ENCODE measurements at regions not wholly inside any gene's neighbourhood (a gene's known extent, or its start where the extent isn't known, plus 50 kb on each side); places are given as distances from the start of the nearest gene placed in this dataset.
"Not testable (repeated sequence)": the region's sequence is repeated elsewhere in the genome, so short reads cannot be mapped to it uniquely, and the experiment has no call there.

DNA sequence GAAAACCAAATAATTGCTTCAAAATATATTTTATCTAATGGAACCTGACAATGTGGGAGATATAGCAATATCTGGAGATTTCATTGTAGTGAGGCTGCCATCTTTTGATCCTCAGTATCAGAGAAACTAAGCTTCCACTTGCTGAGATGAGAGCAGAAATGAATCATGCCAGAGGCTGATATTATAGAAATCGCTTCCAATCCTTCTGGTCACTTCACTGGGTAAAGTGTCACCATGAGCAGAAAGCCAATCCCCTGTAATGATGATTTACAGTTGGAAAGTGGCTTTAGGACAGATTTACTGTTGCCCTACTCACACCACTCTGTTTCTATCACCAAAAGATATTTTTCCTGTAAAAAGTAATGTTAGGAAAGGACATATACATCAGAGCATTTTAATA, 365.0 kb upstream of the VRK2 start:
- DNase-seq (ENCODE audit: low read depth in 1 of 2, low spot score in 1 of 2): no peak

DNA sequence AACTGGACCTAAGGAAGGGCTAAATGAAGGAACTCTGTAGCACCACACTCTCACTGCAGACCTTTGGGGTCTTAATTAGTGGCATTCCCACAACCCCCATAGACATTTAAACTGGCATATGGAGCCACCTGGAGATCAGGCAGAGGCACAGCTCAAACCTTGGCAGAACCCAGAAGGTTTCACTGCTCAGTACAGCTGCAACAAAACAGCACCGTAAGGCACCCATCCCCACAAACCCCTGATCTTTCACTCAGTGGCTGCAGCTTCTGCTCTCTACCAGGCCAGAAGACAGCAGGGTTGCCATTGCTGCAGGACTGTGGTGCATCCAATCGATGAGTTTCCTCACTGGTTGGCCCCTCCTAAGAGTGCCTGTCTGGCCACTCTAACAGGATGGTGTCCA, 361.6 kb upstream of the VRK2 start:
- DNase-seq (ENCODE audit: low read depth in 1 of 2, low spot score in 1 of 2): no peak

DNA sequence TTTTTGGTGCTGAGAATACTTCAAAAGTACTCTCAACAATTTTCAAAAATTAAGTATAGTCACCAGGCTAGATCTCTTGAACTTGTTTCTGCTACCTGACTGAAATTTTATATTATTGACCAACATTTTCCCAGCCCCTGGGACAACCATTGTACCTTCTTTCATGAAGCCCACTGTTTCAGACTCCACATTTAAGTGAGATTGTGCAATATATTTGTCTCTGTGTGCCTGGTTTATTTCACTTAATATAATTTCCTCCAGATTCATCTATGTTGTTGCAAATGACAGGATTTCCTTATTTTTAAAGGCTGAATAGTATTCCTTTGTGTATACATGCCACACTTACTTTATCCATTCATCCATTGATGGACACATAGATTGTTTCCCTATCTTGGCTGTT, 354.2 kb upstream of the VRK2 start:
- no peak for DNase-seq (ENCODE audit: low read depth in 1 of 2, low spot score in 1 of 2)

DNA sequence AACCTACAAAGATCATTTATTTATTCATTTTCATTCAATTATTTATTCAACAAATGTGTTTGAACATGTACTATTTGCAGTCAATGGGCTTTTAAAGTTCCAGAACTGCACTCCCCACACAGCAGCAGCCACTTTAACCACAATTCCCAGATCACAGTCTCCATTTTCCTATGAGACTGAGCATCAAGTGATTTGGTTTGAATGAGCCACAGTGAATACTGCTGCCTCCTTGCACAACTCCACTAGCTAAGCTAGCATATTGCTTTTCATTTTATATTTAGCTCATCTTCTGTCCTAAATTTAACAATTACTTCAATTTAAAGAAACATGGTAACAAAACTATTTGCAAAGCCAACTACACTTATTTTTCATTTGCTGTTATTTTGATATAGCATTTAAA, 353.4 kb upstream of the VRK2 start:
- DNase-seq (ENCODE audit: low read depth in 1 of 2, low spot score in 1 of 2): no peak

DNA sequence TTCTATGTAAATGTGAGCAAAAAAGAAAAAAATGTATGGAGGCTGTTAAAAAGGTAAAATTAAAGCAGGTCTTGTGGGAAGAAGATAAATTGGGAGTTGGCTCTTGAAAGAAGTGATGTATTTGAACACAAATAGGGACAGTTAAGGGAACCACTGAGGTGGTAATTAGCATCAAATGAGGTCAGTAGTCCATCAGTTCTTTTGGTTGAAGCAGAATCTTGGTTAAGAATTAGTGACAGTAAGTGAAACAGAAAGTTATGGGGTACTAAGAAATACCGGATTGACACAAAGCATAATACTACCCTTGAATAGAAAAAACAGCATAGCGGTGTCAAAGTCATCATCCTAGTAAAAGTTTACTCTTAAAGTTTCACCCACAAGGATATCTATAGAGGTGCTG, 352.6 kb upstream of the VRK2 start:
- no peak for DNase-seq (ENCODE audit: low read depth in 1 of 2, low spot score in 1 of 2)

DNA sequence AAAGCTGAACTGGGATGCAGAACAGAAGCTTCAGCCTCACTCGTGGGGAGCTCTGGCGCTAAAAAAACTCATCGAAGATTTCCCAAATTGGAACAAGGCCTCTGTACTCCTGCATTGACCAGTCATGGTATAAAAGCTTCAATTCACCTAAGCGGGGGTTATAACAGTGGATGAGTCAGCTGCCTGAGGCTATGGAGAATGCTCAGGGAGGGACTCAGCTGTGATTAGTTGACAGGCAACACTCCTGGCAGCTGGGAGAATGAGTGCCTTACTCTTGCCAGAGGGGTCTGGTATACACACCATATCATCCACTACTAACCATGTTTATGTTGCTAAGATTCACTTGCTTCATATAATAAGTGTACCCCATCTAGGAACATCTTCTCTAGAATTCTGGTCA, 350.6 kb upstream of the VRK2 start:
- no peak for DNase-seq (ENCODE audit: low read depth in 1 of 2, low spot score in 1 of 2)

DNA sequence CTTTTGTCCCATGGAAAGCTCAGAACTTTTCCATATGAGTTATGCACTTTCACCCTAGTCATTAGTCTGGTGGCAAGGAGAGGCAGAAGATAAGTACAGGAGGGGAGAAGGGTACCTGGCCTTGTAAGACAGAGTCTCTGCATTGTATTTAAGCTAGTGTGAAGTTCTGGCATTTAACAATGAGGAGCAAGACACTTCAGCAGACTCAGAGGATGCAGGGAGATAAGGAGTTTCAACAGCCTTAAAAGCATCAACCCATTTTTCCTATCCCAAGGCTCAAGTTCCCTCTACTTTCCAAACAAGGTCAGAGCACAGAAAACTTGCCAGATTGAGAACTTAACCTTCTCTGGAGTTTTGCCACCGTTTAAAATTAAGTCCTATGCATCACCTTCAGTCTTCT, 348.2 kb upstream of the VRK2 start:
- DNase-seq (ENCODE audit: low read depth in 1 of 2, low spot score in 1 of 2): no peak

DNA sequence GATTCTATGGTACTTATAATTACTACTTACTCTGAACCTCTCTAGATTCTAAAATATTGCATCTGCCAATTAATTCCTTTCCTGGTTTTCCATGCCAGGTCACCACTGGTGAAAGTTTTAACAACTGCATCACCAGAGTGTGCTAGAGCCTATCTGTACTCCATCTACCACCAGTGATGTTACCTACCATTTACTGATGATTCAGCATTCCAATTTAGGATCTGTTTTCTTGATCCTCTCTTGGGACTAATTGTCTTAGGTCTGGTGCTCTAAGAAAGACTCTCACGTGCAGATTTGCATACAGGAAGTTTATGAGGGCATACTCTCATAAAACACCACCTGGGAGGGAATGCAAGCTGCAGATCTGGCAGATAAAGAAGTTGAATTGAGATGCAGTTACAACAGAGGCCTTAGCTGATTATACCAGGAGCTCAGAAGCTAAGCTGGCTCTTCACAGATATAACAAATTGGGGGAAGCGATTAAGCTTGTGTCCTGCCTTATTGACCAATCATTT, 347.6 kb upstream of the VRK2 start:
- DNase-seq (ENCODE audit: low read depth in 1 of 2, low spot score in 1 of 2): no peak

DNA sequence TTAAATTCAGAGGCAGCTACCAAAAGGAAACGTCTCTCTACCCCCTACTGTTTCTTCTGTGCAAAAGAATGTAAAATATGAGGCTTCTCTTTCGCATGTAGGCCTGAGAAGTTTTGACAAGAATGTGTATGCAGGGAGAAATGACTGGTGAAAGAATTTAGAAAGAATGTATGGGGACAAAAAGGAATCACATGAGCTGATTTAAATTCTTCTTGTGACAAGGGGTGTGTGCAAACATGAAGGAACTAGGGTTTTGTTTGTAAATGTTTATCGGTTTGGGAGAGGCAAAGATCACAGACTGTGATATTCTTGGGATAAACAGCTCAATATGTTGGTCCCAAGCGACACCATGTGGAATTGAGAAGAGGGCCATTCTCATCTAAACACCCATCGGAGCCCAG, 345.2 kb upstream of the VRK2 start:
- DNase-seq (ENCODE audit: low read depth in 1 of 2, low spot score in 1 of 2): no peak

DNA sequence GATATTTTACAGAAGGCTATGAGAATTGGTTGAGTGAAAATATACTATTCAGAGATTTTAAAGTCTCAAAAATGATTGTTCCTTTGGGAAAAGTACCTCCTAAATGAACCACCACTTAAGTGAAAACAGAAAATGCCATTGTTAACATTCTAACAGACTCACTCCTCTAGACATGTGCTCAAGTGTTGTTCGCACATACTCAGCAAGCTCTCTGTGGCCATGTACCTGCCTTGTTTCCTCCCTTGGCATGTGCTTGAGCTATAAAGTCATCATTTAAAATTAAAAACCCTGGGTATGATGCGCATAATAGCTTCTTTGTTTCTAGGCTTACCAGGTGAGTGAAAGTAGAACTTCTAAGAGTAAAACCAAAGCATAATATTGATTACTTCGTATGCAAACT, 343.2 kb upstream of the VRK2 start:
- no peak for DNase-seq (ENCODE audit: low read depth in 1 of 2, low spot score in 1 of 2)

DNA sequence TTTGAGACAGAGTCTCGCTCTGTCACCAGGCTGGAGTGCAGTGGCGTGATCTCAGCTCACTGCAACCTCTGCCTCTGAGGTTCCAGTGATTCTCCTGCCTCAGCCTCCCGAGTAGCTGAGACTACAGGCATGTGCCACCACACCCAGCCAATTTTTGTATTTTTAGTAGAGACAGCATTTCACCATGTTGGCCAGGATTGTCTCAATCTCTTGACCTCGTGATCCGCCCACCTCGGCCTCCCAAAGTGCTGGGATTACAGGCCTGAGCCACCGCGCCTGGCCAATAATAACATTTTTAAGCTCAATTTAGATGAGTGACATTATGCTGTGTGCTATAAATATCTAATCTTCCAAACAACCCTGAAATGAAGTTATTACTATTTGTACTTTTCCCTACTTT, 338.8 kb upstream of the VRK2 start:
- DNase-seq (ENCODE audit: low read depth in 1 of 2, low spot score in 1 of 2): not testable (repeated sequence)

DNA sequence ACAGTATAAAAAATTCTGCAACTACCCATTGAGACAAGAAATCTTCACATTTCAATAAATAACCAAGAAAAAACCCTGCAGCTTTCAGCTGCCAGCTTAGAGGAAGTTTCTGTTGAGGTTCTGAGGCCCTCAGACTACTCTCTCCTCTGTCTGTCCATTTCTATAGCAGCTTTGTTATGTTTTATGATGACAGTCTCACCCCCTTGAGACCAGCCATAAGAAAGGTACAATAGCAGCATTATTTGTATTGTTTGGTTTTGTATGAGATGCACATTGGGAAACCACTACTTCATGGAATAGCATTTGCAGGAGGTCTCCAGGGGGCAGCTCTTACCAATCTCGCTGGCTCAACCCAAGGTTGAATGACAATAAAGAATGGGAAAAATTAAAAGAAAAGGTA, 334.6 kb upstream of the VRK2 start:
- no peak for DNase-seq (ENCODE audit: low read depth in 1 of 2, low spot score in 1 of 2)

DNA sequence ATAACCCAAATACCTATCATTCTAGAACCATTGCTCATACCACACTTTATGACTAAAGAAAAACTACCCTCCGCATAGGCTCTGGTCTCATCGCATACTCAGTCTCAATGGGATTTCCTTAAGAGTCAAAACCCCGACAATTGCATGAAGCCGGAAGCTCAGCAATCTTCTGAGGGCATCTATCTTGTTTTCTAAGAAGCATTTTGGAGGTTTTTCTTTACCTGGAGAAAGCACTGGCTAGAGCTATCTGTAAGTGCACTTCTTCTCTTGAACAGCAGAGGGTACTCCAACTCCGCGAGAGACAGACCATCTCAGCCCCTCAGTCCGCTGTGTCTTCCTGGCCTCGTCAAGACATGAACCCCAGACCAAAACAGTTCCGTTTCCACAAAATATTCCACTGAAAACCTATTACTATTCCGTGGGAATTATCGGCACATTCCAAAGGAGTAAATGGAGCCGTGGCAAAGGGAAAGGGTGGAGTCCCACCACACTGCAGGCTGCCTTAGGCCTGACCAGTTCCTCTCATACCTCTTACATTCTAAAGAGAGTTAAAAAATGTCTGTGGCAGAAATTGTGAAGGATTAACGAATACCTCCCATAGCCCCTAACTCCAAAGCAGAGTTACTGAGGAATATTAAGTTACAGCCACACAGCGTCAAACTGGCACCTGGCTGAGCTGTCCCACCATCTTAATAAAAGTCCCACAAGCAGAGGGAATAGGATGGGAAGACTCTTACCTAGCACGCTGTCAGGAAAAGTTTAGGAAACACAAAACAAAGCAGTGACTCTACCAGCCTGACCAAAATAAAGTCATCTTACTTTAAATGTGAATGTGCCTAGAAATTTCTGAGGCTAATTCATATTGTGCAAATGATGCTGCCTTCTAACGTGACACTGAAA, 325.6 kb upstream of the VRK2 start:
- peak in 1 of 2 donors; percentile 9 for DNase-seq (ENCODE audit: low read depth in 1 of 2, low spot score in 1 of 2)

DNA sequence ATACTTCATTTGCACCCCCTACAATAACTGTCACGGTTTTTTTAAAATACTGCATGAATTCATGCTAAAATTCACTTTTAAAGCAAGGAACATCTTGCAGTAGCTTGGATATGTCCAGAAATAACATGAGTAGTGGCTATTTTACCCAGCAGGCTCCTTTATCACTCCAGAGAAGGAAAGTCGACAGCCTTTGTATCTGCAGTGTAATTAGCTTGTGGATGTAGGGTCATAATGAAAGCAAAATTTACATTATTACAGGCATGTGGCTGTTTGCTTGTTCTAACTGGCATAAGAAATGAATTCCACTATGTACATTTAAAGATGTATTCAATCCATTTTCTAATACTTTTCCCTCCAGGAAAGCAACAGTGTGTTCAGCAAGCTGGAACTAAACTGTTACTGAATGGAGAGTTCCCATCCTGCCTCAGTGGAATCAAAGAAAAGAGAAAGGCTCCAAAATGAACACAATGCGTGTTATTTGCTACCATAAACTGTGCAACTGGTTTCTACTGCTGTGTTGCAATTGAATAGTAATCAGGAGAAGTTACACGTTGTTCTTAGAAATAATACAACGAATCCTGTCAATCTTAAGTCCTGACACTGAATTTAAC, 321.2 kb upstream of the VRK2 start:
- DNase-seq (ENCODE audit: low read depth in 1 of 2, low spot score in 1 of 2): no peak

DNA sequence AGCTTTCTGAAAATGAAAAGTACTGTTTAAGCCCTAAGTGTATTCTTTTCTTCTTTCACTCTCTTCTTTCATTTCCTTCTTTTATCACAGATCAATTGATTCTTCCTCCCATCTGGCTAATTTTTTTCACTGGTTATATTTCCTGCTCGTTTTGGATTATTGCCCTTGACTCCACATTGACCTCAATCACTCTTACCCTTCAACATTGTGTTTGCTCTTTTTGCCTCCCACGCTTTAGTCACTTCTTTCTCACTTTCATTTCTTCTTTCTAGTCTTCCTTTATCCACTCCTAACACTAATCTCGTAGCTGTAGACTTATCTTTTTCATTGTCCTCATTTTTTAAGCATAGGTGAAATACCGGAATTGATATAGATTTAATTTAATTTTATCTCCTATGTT, 320.3 kb upstream of the VRK2 start:
- DNase-seq (ENCODE audit: low read depth in 1 of 2, low spot score in 1 of 2): no peak

DNA sequence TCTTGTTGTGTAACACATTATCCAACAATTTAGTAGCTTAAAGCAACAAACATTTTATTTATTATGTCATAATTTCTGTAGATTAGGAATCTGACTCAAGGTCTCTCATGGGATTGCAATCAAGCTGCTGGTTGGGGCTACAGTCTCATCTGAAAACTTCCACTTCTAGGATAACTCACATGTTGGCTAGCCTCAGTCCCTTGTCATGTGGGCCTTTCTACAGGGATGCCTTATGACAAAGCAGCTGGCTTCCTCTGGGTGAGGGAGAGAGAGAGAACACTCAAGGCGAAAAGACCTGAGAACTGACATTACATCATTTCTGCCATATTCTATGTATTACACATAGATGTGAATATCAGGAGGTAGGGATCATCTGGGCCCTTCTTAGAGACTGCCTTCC, 317.9 kb upstream of the VRK2 start:
- no peak for DNase-seq (ENCODE audit: low read depth in 1 of 2, low spot score in 1 of 2)

DNA sequence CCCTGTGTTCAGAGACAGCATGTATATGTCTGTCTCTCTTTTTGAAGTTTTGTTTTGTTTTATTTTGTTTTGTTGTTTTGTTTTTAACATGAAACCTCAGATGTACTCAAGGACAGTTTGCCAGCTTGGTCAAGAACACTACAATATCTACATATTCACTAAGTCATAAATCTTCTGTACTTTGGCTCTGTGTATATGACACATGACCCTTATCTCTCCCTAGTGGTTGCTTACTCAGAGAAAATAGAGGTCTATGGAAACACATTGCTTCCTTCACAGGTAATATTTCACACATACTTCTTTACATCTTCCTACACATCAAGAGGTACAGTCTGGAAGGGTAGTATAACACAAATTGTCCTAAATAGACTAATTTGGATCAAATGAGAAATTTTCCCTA, 312.6 kb upstream of the VRK2 start:
- DNase-seq (ENCODE audit: low read depth in 1 of 2, low spot score in 1 of 2): no peak

DNA sequence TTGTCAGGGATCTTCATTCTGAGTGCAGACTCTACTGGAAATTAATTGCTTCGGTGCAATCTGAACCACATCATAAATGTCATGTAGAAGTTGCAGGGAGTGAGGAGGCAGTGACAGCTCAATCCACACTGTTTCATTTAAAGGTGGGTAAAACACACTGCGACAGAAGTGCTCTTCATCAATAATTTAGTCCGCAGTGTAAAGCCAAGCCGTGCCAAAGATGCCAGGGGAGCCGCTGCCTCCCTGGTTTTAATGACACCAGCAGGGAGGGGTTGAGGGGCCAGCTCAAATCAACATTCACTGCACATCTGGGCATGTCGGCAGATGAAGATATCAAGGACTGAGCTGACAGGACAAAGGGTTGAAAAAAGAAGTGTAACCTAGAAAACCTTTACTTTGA, 305.7 kb upstream of the VRK2 start:
- no peak for DNase-seq (ENCODE audit: low read depth in 1 of 2, low spot score in 1 of 2)

DNA sequence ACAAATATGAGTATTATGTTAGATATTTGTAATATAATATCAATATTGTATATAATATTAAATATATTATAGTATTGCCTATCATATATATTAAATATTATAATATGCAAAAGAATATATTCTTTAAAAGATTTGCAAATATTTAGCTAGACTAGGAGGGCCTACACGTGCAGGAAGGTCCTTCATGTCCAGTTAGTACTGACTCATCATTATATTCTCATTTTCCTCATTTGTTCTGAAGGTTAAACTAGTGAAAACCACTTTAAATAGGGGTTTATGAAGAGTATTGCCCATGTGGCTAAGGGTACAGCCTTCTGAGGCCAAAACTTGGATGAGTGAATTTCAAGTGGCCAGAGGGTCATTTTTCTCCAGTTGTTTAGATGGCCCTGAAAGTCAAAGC, 293.0 kb upstream of the VRK2 start:
- no peak for DNase-seq (ENCODE audit: low read depth in 1 of 2, low spot score in 1 of 2)

DNA sequence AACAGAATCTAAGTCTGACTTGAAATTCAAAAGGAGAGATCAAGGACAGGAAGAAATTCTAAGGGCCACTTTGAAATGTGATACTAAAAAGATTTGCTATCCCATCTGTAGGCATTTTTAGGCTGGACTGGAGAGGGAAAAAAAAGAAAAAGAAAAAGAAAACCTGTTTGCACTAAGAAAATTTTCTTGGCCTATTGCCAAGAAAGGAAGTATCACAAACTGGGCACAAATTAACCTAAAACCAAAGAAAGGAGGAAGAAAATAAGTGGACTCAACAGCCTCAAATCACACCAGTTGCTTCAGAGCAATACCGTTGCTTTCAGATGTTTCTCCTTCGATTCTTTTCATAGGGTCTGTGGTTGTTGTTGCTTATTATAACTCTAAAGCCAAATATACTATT, 287.9 kb upstream of the VRK2 start:
- no peak for DNase-seq (ENCODE audit: low read depth in 1 of 2, low spot score in 1 of 2)

DNA sequence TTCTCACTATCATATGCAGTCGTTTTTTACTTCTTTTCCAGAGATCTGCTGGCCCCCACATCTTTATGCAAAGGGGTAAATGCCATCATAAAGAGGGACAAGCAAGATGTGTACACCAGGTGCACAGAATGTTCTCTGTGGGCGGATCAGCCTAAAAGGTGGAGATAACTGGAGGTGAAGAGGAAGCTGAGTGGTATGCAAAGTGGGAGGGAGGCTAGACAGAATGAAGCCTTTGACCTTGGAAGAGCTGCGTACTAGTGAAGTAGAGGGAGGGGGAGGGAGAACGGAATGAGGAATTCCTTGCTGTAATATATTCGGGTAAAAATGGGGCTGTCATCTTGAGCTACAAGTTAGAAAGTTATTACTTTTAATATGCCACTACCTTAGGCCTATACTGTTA, 287.5 kb upstream of the VRK2 start:
- no peak for DNase-seq (ENCODE audit: low read depth in 1 of 2, low spot score in 1 of 2)

DNA sequence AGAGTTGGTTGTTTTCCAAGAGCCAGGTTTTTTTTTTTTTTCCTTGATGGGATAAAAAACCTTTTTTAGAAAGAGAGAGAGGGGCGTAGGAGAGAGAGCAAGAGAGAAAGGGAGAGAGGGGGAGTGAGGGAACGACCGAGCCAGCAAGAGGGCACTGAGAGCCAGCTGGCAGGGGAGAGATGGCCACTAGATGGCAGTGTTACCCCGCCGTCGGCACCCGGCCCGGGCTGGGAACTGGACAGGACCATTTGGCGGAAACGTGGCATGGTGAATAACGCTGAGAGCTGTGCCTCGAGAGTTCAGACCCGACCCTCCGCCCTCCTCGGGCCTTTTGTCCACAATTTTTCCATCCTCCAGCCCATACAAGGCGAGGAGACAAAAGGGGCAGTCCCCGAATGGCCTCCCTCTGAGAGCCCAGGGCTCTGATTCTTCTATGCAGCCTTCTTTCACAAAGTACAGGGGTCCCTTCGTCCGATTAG, 286.7 kb upstream of the VRK2 start:
- peak; percentile 59 to 68 for DNase-seq (ENCODE audit: low read depth in 1 of 2, low spot score in 1 of 2)

DNA sequence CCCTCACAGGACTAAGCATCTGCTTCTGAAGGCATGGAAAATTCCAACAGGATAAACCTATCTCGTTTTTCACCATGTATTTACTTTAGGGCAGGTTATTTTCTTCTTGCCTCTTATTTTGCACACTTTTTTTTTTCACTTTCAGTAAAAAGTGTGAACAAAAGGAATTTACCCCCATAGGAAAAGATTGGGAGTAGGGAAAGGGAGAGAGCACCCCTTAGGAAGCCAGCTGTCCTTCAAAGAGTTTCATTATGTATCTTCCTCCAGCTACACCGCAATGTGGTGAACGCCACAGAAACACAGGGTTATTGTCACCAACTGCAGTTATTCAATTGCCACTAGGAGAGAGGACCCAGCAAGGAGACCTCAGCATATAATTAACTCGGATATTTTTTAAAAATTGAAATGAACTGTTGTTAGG, 286.2 kb upstream of the VRK2 start:
- no peak for DNase-seq (ENCODE audit: low read depth in 1 of 2, low spot score in 1 of 2)

Measured in activated CD4-positive, alpha-beta T cell treated with anti-CD3 and anti-CD28 coated beads, Interleukin-2, amount 50 U/mL, for 24 hours (primary cell).